WTC11 (cell line): ENCODE measurements at regions not wholly inside any gene's neighbourhood (a gene's known extent, or its start where the extent isn't known, plus 50 kb on each side); places are given as distances from the start of the nearest gene placed in this dataset.

ENCODE experiments used
- E2F4 ChIP-seq: sonication (generic); formaldehyde crosslinking; IDR thresholded peaks from 2 replicates; pipeline ENCODE4 v1.8.1; 2022; ENCODE audit warnings: low read depth, mild to moderate bottlenecking, moderate library complexity, missing genetic modification reagents, borderline replicate concordance
- ESRRA ChIP-seq: sonication (generic); formaldehyde crosslinking; IDR thresholded peaks from 2 replicates; pipeline ENCODE4 v1.8.1; 2022; ENCODE audit warnings: mild to moderate bottlenecking, missing genetic modification reagents, borderline replicate concordance
- TEAD4 ChIP-seq: sonication (generic); formaldehyde crosslinking; IDR thresholded peaks from 2 replicates; pipeline ENCODE4 v1.8.0; 2022; ENCODE audit warnings: mild to moderate bottlenecking, missing genetic modification reagents
- TF ChIP-seq, protein P1 (sequence below): fragments of 200-600 bp; IDR thresholded peaks from 2 replicates; pipeline ENCODE4 v1.8.0; 2022; ENCODE audit warnings: antibody characterized with exemption
- TF ChIP-seq, protein P2 (sequence below): sonication (generic); formaldehyde crosslinking; IDR thresholded peaks from 2 replicates; pipeline ENCODE4 v1.8.0; 2022; ENCODE audit warnings: mild to moderate bottlenecking, missing genetic modification reagents

DNA sequence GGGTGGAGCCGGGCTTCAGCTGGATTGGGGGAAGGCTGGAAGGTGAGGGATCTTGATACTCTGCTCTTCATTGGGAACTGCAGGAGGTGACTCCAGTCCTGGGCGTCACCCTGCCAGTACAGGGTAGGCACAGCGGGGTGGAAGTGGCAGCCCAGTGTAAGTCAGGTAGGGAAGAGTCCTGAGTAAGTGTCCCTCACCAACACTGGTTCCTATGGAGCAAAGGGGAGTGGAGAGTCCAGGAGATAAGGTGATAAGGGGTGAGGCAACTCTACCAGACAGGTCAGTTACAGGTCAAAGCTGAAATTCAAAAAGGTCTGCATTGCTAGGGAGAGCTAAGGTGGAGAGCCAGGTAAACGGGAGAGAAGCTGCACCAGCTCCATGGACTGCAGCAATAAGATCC is 145.6 kb upstream of the NFE2L3 start:
- TF ChIP-seq ESRRA (CRISPR knock-in tag) (no peak), TEAD4 (CRISPR knock-in tag) (no peak), E2F4 (CRISPR knock-in tag) (no peak)
- TF ChIP-seq, protein P1, sequence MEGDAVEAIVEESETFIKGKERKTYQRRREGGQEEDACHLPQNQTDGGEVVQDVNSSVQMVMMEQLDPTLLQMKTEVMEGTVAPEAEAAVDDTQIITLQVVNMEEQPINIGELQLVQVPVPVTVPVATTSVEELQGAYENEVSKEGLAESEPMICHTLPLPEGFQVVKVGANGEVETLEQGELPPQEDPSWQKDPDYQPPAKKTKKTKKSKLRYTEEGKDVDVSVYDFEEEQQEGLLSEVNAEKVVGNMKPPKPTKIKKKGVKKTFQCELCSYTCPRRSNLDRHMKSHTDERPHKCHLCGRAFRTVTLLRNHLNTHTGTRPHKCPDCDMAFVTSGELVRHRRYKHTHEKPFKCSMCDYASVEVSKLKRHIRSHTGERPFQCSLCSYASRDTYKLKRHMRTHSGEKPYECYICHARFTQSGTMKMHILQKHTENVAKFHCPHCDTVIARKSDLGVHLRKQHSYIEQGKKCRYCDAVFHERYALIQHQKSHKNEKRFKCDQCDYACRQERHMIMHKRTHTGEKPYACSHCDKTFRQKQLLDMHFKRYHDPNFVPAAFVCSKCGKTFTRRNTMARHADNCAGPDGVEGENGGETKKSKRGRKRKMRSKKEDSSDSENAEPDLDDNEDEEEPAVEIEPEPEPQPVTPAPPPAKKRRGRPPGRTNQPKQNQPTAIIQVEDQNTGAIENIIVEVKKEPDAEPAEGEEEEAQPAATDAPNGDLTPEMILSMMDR, result no peak
- TF ChIP-seq, protein P2, sequence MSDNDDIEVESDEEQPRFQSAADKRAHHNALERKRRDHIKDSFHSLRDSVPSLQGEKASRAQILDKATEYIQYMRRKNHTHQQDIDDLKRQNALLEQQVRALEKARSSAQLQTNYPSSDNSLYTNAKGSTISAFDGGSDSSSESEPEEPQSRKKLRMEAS (CRISPR knock-in tag), result no peak
